Epithelial cell of esophagus (primary cell): ENCODE measurements at regions not wholly inside any gene's neighbourhood (a gene's known extent, or its start where the extent isn't known, plus 50 kb on each side); places are given as distances from the start of the nearest gene placed in this dataset.
"Not testable (repeated sequence)": the region's sequence is repeated elsewhere in the genome, so short reads cannot be mapped to it uniquely, and the experiment has no call there.

ENCODE experiments used
- DNase-seq: peaks from one replicate; pipeline ENCODE4 v3.0.0; 2010; ENCODE audit warnings: low read depth
- H3K4me3 ChIP-seq: 2 replicates; pipeline ENCODE4 v1.5.1; 2011; ENCODE audit warnings: mild to moderate bottlenecking, low read length, control low read depth
- CTCF ChIP-seq: IDR thresholded peaks from 2 replicates; pipeline ENCODE4 v1.5.1; 2011; ENCODE audit warnings: low read depth, mild to moderate bottlenecking, low read length, control low read depth, inconsistent platforms; ENCODE audit not compliant: insufficient read depth; ENCODE audit errors: missing control alignments

- TF ChIP-seq CTCF = no peak
- DNase-seq = no peak
- no peak overlapping the region for H3K4me3 ChIP-seq
These were observed 180.3 kb downstream of the PTBP2 start for GRCh38 chr1:96901783-96902363.

- DNase-seq = no peak
- no peak for TF ChIP-seq CTCF
- no peak overlapping the region for H3K4me3 ChIP-seq
These were observed 190.7 kb downstream of the PTBP2 start for GRCh38 chr1:96912248-96912647.

- DNase-seq = not testable (repeated sequence)
These were observed 194.1 kb downstream of the PTBP2 start for GRCh38 chr1:96915701-96916100.

GRCh38 chr1:96918406-96918805 lies 196.8 kb downstream of the PTBP2 start:
- TF ChIP-seq CTCF = no peak
- no peak for DNase-seq
- H3K4me3 ChIP-seq = no peak overlapping the region

More at GRCh38 chr1:96915701-96916100, 194.1 kb downstream of the PTBP2 start:
- not testable (repeated sequence) for H3K4me3 ChIP-seq

GRCh38 chr1:96922181-96922580 lies 200.6 kb downstream of the PTBP2 start:
- no peak for TF ChIP-seq CTCF
- no peak overlapping the region for H3K4me3 ChIP-seq
- DNase-seq = no peak

- no peak for DNase-seq
- TF ChIP-seq CTCF = no peak
- no peak overlapping the region for H3K4me3 ChIP-seq
These were observed 202.2 kb downstream of the PTBP2 start for GRCh38 chr1:96923753-96924152.

GRCh38 chr1:96926176-96926575 lies 204.6 kb downstream of the PTBP2 start:
- H3K4me3 ChIP-seq = no peak overlapping the region
- no peak for TF ChIP-seq CTCF
- peak; percentile 51 for DNase-seq
